BJ (cell line): ENCODE measurements at regions not wholly inside any gene's neighbourhood (a gene's known extent, or its start where the extent isn't known, plus 50 kb on each side); places are given as distances from the start of the nearest gene placed in this dataset.

ENCODE experiments used
- CTCF ChIA-PET: fragments of 350-600 bp; formaldehyde crosslinking; extraction: SDS; loops from one replicate; lab custom pipeline; 2021; ENCODE audit warnings: antibody characterized with exemption, inconsistent platforms; lab: Yijun Ruan, JAX
- POLR2A ChIA-PET: fragments of 300-600 bp; sonication (Branson Sonifier 250); formaldehyde crosslinking; extraction: SDS; loops from one replicate; lab custom pipeline; 2021; ENCODE audit warnings: antibody characterized with exemption; lab: Charles Lee
- DNase-seq: peaks from one replicate; pipeline ENCODE4 v3.0.0-alpha.2; 2011; ENCODE audit warnings: low read depth
- H3K27me3 ChIP-seq: 2 replicates; pipeline ENCODE4 v1.6.0; 2011; ENCODE audit warnings: low read length; ENCODE audit not compliant: control insufficient read depth, insufficient read depth
- H3K36me3 ChIP-seq: 2 replicates; pipeline ENCODE4 v1.5.1; 2011; ENCODE audit warnings: low read length; ENCODE audit not compliant: control insufficient read depth, insufficient read depth
- H3K4me3 ChIP-seq: 2 replicates; pipeline ENCODE4 v1.5.1; 2011; ENCODE audit warnings: low read depth, mild to moderate bottlenecking, control low read depth, low read length
- TF ChIP-seq, protein P1 (sequence below): IDR thresholded peaks from 2 replicates; pipeline ENCODE4 v1.5.1; 2011; ENCODE audit warnings: low read depth, mild to moderate bottlenecking, control low read depth, inconsistent platforms, low read length, moderate library complexity; ENCODE audit not compliant: insufficient read depth

DNA sequence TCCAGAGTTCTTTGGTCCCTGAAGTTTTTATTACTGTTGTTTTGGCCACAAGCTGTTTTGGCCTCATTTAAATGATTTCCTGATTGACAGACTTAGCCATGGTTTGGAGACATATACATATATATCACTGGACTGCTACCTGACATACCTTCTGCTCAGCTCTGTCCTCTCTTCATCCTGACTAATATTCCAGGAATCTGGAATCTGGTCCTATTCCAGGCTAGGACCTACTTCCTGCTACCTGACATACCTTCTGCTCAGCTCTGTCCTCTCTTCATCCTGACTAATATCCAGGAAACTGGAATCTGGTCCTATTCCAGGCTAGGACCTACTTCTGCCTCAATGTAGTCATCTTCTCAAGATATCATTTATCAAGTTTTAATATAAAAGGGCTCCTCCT lies 724.4 kb upstream of the ROBO1 start:
- DNase-seq: no peak
- ChIA-PET CTCF (no interaction called here), POLR2A (no interaction called here)
- TF ChIP-seq, protein P1, sequence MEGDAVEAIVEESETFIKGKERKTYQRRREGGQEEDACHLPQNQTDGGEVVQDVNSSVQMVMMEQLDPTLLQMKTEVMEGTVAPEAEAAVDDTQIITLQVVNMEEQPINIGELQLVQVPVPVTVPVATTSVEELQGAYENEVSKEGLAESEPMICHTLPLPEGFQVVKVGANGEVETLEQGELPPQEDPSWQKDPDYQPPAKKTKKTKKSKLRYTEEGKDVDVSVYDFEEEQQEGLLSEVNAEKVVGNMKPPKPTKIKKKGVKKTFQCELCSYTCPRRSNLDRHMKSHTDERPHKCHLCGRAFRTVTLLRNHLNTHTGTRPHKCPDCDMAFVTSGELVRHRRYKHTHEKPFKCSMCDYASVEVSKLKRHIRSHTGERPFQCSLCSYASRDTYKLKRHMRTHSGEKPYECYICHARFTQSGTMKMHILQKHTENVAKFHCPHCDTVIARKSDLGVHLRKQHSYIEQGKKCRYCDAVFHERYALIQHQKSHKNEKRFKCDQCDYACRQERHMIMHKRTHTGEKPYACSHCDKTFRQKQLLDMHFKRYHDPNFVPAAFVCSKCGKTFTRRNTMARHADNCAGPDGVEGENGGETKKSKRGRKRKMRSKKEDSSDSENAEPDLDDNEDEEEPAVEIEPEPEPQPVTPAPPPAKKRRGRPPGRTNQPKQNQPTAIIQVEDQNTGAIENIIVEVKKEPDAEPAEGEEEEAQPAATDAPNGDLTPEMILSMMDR: no peak
- Histone ChIP-seq H3K4me3 (no peak overlapping the region), H3K27me3 (no peaks in the 10 kb centered on the region), H3K36me3 (no peaks in the 10 kb centered on the region)

DNA sequence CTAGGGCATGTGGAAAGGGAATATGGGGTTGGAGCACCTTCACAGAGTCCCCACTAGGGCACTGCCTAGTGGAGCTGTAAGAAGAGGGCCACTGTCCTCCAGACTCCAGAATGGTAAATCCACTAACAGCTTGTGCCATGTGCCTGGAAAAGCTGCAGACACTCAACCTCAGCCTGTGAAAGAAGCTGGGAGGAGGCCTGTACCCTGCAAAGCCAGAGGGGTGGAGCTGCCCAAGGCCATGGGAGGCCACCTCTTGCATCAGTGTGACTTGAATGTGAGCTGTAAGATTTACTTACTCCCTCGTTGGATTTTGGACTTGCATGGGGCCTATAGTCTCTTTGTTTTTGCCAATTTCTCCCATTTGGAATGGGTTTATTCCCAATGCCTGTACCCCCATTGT lies 705.2 kb upstream of the ROBO1 start:
- H3K27me3 ChIP-seq: no peaks in the 10 kb centered on the region
- CTCF ChIA-PET: no interaction called here

GRCh38 chr3:80472459-80472858 lies 704.7 kb upstream of the ROBO1 start:
- ChIA-PET CTCF (no interaction called here), POLR2A (no interaction called here)
- H3K36me3 ChIP-seq: no peaks in the 10 kb centered on the region
- DNase-seq: no peak
- no peaks in the 10 kb centered on the region for H3K27me3 ChIP-seq
- TF ChIP-seq, protein P1: no peak
- H3K4me3 ChIP-seq: no peak overlapping the region

More for the DNA sequence above, 705.2 kb upstream of the ROBO1 start:
- Histone ChIP-seq H3K36me3 (no peaks in the 10 kb centered on the region), H3K4me3 (no peak overlapping the region)
- TF ChIP-seq, protein P1: no peak
- no peak for DNase-seq
- POLR2A ChIA-PET: no interaction called here

- TF ChIP-seq, protein P1: no peak
- no peak for DNase-seq
- H3K4me3 ChIP-seq: no peak overlapping the region
- CTCF ChIA-PET: no interaction called here
- POLR2A ChIA-PET: no interaction called here
- no peaks in the 10 kb centered on the region for H3K36me3 ChIP-seq
- H3K27me3 ChIP-seq: no peaks in the 10 kb centered on the region
These were observed 702.6 kb upstream of the ROBO1 start for GRCh38 chr3:80470433-80470832.

DNA sequence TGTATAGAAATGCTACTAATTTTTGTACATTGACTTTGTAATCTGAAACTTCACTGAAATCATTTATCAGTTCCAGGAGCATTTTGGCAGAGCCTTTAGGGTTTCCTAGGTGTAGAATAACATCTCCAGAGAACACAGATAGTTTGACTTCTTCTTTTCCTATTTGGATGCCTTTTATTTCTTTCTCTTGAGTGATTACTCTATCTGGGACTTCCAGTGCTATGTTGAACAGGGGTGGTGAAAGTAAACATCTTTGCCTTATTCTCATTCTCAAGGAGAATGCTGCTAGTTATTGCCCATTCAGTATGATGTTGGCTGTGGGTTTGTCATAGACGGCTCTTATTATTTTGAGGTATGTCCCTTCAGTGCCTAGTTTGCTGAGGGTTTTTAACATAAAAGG lies 697.9 kb upstream of the ROBO1 start:
- TF ChIP-seq, protein P1: no peak
- POLR2A ChIA-PET: no interaction called here
- Histone ChIP-seq H3K4me3 (no peak overlapping the region), H3K27me3 (no peaks in the 10 kb centered on the region), H3K36me3 (no peaks in the 10 kb centered on the region)
- no peak for DNase-seq
- CTCF ChIA-PET: no interaction called here
